ENCODE measurements at regions not wholly inside any gene's neighbourhood (a gene's known extent, or its start where the extent isn't known, plus 50 kb on each side); places are given as distances from the start of the nearest gene placed in this dataset.
A peak's percentile ranks its signal among the peaks of the same experiment; 100 is the strongest.

GRCh38 chrX:10726647-10727046 lies 106.3 kb upstream of the MID1 start:
- Histone ChIP-seq H2BK12ac (ENCODE audit: low read length) (no peak overlapping the region), H2AFZ (ENCODE audit: insufficient read depth, low read length, poor library complexity) (no peak overlapping the region), H3K4me2 (ENCODE audit: low read length) (no peak overlapping the region), H2BK5ac (ENCODE audit: low read depth, low read length, poor library complexity) (no peak overlapping the region), H3K4me3 (ENCODE audit: low read depth, low read length) (no peak overlapping the region), H3K9ac (ENCODE audit: low read length) (no peak overlapping the region), H3K27ac (ENCODE audit: low read depth, low read length) (no peak overlapping the region), H3K79me2 (ENCODE audit: control insufficient read depth, insufficient read depth, low read length, poor library complexity) (no peaks in the 10 kb centered on the region), H3K79me1 (ENCODE audit: low read length) (no peaks in the 10 kb centered on the region), H2AK5ac (ENCODE audit: low read length) (no peak overlapping the region), H3K18ac (ENCODE audit: low read length) (no peak overlapping the region), H3K23ac (ENCODE audit: low read length) (no peak overlapping the region), H3K4me1 (ENCODE audit: control insufficient read depth in 1 of 2, insufficient read depth in 2 of 2, low read length in 2 of 2) (peaks cover 0 to 6% of the 10 kb centered on the region in 2 experiments), H4K91ac (ENCODE audit: low read depth, low read length) (no peak overlapping the region), H3K4ac (ENCODE audit: low read depth, low read length) (no peak overlapping the region), H4K8ac (ENCODE audit: low read depth, low read length) (no peak overlapping the region), H3K9me3 (ENCODE audit: insufficient read depth, low read depth, low read length) (no peaks in the 10 kb centered on the region), H3K14ac (ENCODE audit: low read length) (no peak overlapping the region), H2BK120ac (ENCODE audit: insufficient read depth, low read length, poor library complexity) (no peak overlapping the region), H4K12ac (ENCODE audit: low read depth, low read length) (no peak overlapping the region), H3K36me3 (ENCODE audit: control insufficient read depth in 1 of 2, insufficient read depth in 2 of 2, low read length in 2 of 2) (no peaks in the 10 kb centered on the region), H3K27me3 (ENCODE audit: insufficient read depth, low read length) (no peaks in the 10 kb centered on the region)
- WGBS (ENCODE audit: extremely low coverage, insufficient coverage, insufficient read length): no CpG with 5 or more reads among the region's 3 CpGs
- DNase-seq: peak; percentile 45 to 50

- H2BK12ac ChIP-seq (ENCODE audit: low read length): no peak overlapping the region
- H3K23ac ChIP-seq (ENCODE audit: low read length): no peak overlapping the region
- no peak overlapping the region for H3K4me3 ChIP-seq (ENCODE audit: low read depth, low read length)
- H3K4me2 ChIP-seq (ENCODE audit: low read length): no peak overlapping the region
- no peak overlapping the region for H2AFZ ChIP-seq (ENCODE audit: insufficient read depth, low read length, poor library complexity)
- H4K91ac ChIP-seq (ENCODE audit: low read depth, low read length): no peak overlapping the region
- H3K9ac ChIP-seq (ENCODE audit: low read length): no peak overlapping the region
- no peak overlapping the region for H3K14ac ChIP-seq (ENCODE audit: low read length)
- H2BK120ac ChIP-seq (ENCODE audit: insufficient read depth, low read length, poor library complexity): no peak overlapping the region
- H3K18ac ChIP-seq (ENCODE audit: low read length): no peak overlapping the region
- no CpG with 5 or more reads among the region's 12 CpGs for WGBS (ENCODE audit: extremely low coverage, insufficient coverage, insufficient read length)
- H3K36me3 ChIP-seq (ENCODE audit: control insufficient read depth in 1 of 2, insufficient read depth in 2 of 2, low read length in 2 of 2): no peaks in the 10 kb centered on the region
- H3K9me3 ChIP-seq (ENCODE audit: insufficient read depth, low read depth, low read length): no peaks in the 10 kb centered on the region
- no peaks in the 10 kb centered on the region for H3K79me2 ChIP-seq (ENCODE audit: control insufficient read depth, insufficient read depth, low read length, poor library complexity)
- H3K79me1 ChIP-seq (ENCODE audit: low read length): no peaks in the 10 kb centered on the region
- no peak for DNase-seq
- H2BK5ac ChIP-seq (ENCODE audit: low read depth, low read length, poor library complexity): no peak overlapping the region
- no peak overlapping the region for H3K27ac ChIP-seq (ENCODE audit: low read depth, low read length)
- no peaks in the 10 kb centered on the region for H3K27me3 ChIP-seq (ENCODE audit: insufficient read depth, low read length)
- H2AK5ac ChIP-seq (ENCODE audit: low read length): no peak overlapping the region
- H3K4ac ChIP-seq (ENCODE audit: low read depth, low read length): no peak overlapping the region
- H4K12ac ChIP-seq (ENCODE audit: low read depth, low read length): no peak overlapping the region
- no peak overlapping the region for H4K8ac ChIP-seq (ENCODE audit: low read depth, low read length)
- H3K4me1 ChIP-seq (ENCODE audit: control insufficient read depth in 1 of 2, insufficient read depth in 2 of 2, low read length in 2 of 2): peaks cover 0 to 6% of the 10 kb centered on the region in 2 experiments
These were observed 108.5 kb upstream of the MID1 start for GRCh38 chrX:10728806-10729389.

GRCh38 chrX:10739426-10739825 lies 119.0 kb upstream of the MID1 start:
- Histone ChIP-seq H3K14ac (ENCODE audit: low read length) (no peak overlapping the region), H3K36me3 (ENCODE audit: control insufficient read depth in 1 of 2, insufficient read depth in 2 of 2, low read length in 2 of 2) (no peaks in the 10 kb centered on the region), H2AK5ac (ENCODE audit: low read length) (no peak overlapping the region), H4K12ac (ENCODE audit: low read depth, low read length) (no peak overlapping the region), H4K8ac (ENCODE audit: low read depth, low read length) (no peak overlapping the region), H2AFZ (ENCODE audit: insufficient read depth, low read length, poor library complexity) (no peak overlapping the region), H3K27ac (ENCODE audit: low read depth, low read length) (no peak overlapping the region), H3K4ac (ENCODE audit: low read depth, low read length) (no peak overlapping the region), H3K79me1 (ENCODE audit: low read length) (peaks cover 9% of the 10 kb centered on the region), H3K4me1 (ENCODE audit: control insufficient read depth in 1 of 2, insufficient read depth in 2 of 2, low read length in 2 of 2) (peaks cover 4 to 13% of the 10 kb centered on the region in 2 experiments), H2BK12ac (ENCODE audit: low read length) (no peak overlapping the region), H4K91ac (ENCODE audit: low read depth, low read length) (no peak overlapping the region), H3K4me2 (ENCODE audit: low read length) (no peak overlapping the region), H3K9ac (ENCODE audit: low read length) (no peak overlapping the region), H3K18ac (ENCODE audit: low read length) (no peak overlapping the region), H2BK5ac (ENCODE audit: low read depth, low read length, poor library complexity) (no peak overlapping the region), H3K27me3 (ENCODE audit: insufficient read depth, low read length) (no peaks in the 10 kb centered on the region), H3K23ac (ENCODE audit: low read length) (no peak overlapping the region), H3K4me3 (ENCODE audit: low read depth, low read length) (no peak overlapping the region), H3K79me2 (ENCODE audit: control insufficient read depth, insufficient read depth, low read length, poor library complexity) (no peaks in the 10 kb centered on the region), H3K9me3 (ENCODE audit: insufficient read depth, low read depth, low read length) (no peaks in the 10 kb centered on the region), H2BK120ac (ENCODE audit: insufficient read depth, low read length, poor library complexity) (no peak overlapping the region)
- no peak for DNase-seq
- no CpG with 5 or more reads among the region's 1 CpG for WGBS (ENCODE audit: extremely low coverage, insufficient coverage, insufficient read length)

- H2BK5ac ChIP-seq (ENCODE audit: low read depth, low read length, poor library complexity): no peak overlapping the region
- H3K9ac ChIP-seq (ENCODE audit: low read length): no peak overlapping the region
- no peaks in the 10 kb centered on the region for H3K36me3 ChIP-seq (ENCODE audit: control insufficient read depth in 1 of 2, insufficient read depth in 2 of 2, low read length in 2 of 2)
- H3K4me2 ChIP-seq (ENCODE audit: low read length): no peak overlapping the region
- H4K8ac ChIP-seq (ENCODE audit: low read depth, low read length): no peak overlapping the region
- no peak overlapping the region for H3K14ac ChIP-seq (ENCODE audit: low read length)
- no peak overlapping the region for H3K4ac ChIP-seq (ENCODE audit: low read depth, low read length)
- H2AK5ac ChIP-seq (ENCODE audit: low read length): no peak overlapping the region
- DNase-seq: no peak
- no peak overlapping the region for H3K23ac ChIP-seq (ENCODE audit: low read length)
- H3K27ac ChIP-seq (ENCODE audit: low read depth, low read length): peak overlapping the region; percentile 74
- H2AFZ ChIP-seq (ENCODE audit: insufficient read depth, low read length, poor library complexity): no peak overlapping the region
- peaks cover 14% of the 10 kb centered on the region for H3K79me1 ChIP-seq (ENCODE audit: low read length)
- no peak overlapping the region for H4K91ac ChIP-seq (ENCODE audit: low read depth, low read length)
- no peak overlapping the region for H2BK120ac ChIP-seq (ENCODE audit: insufficient read depth, low read length, poor library complexity)
- no peak overlapping the region for H2BK12ac ChIP-seq (ENCODE audit: low read length)
- peaks cover 11 to 23% of the 10 kb centered on the region in 2 experiments for H3K4me1 ChIP-seq (ENCODE audit: control insufficient read depth in 1 of 2, insufficient read depth in 2 of 2, low read length in 2 of 2)
- no peak overlapping the region for H4K12ac ChIP-seq (ENCODE audit: low read depth, low read length)
- H3K4me3 ChIP-seq (ENCODE audit: low read depth, low read length): no peak overlapping the region
- no peaks in the 10 kb centered on the region for H3K9me3 ChIP-seq (ENCODE audit: insufficient read depth, low read depth, low read length)
- H3K27me3 ChIP-seq (ENCODE audit: insufficient read depth, low read length): no peaks in the 10 kb centered on the region
- no CpG with 5 or more reads among the region's 3 CpGs for WGBS (ENCODE audit: extremely low coverage, insufficient coverage, insufficient read length)
- no peak overlapping the region for H3K18ac ChIP-seq (ENCODE audit: low read length)
- no peaks in the 10 kb centered on the region for H3K79me2 ChIP-seq (ENCODE audit: control insufficient read depth, insufficient read depth, low read length, poor library complexity)
These were observed 120.6 kb upstream of the MID1 start for GRCh38 chrX:10741003-10741402.

All from trophoblast cell (in vitro differentiated cells and primary cell).